ENCODE measurements at regions not wholly inside any gene's neighbourhood (a gene's known extent, or its start where the extent isn't known, plus 50 kb on each side); places are given as distances from the start of the nearest gene placed in this dataset.

DNA sequence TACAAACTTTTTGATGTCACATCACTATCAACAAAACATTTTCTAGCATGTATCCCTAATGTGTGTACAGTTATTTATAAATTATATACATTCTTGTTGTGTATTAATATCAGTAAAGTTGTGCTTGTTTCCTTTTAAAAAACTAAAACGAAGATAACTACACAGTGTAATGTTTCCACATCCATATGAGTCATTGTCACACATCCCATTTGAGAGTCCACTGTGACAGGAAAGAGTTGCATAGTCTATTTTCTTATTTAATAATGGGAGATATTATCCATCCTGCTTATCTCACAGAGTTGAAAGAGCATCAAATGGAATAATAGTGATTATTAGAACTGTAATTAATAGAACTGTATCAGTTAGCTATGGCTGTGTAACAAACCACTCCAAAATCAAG is 434.0 kb upstream of the CLINT1 start:
- TF ChIP-seq, protein P1, sequence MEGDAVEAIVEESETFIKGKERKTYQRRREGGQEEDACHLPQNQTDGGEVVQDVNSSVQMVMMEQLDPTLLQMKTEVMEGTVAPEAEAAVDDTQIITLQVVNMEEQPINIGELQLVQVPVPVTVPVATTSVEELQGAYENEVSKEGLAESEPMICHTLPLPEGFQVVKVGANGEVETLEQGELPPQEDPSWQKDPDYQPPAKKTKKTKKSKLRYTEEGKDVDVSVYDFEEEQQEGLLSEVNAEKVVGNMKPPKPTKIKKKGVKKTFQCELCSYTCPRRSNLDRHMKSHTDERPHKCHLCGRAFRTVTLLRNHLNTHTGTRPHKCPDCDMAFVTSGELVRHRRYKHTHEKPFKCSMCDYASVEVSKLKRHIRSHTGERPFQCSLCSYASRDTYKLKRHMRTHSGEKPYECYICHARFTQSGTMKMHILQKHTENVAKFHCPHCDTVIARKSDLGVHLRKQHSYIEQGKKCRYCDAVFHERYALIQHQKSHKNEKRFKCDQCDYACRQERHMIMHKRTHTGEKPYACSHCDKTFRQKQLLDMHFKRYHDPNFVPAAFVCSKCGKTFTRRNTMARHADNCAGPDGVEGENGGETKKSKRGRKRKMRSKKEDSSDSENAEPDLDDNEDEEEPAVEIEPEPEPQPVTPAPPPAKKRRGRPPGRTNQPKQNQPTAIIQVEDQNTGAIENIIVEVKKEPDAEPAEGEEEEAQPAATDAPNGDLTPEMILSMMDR (IDR thresholded peaks at IDR 0.05) = no peak
- no peak for TF ChIP-seq POLR2A (IDR thresholded peaks at IDR 0.05)

All from lower leg skin (tissue), 3 donors.